Parathyroid adenoma (tissue), 2 donors: ENCODE measurements at regions not wholly inside any gene's neighbourhood (a gene's known extent, or its start where the extent isn't known, plus 50 kb on each side); places are given as distances from the start of the nearest gene placed in this dataset.

Experiments used
- H2AFZ ChIP-seq: fragments of 300-600 bp; sonication (generic); one replicate; pipeline ENCODE4 v1.7.0; 2017; ENCODE audit warnings: antibody characterized with exemption, mild to moderate bottlenecking
- H3K27ac ChIP-seq: fragments of 300-600 bp; sonication (generic); one replicate; pipeline ENCODE4 v1.7.0; 2017
- H3K27me3 ChIP-seq: fragments of 300-600 bp; sonication (generic); one replicate; pipeline ENCODE4 v1.7.0; 2017; ENCODE audit warnings: low read length; ENCODE audit not compliant: control insufficient read depth, insufficient read depth
- H3K36me3 ChIP-seq: fragments of 300-600 bp; sonication (generic); one replicate; pipeline ENCODE4 v1.7.0; 2017; ENCODE audit warnings: low read length; ENCODE audit not compliant: control insufficient read depth, insufficient read depth
- H3K4me1 ChIP-seq: fragments of 300-600 bp; sonication (generic); one replicate; pipeline ENCODE4 v1.7.0; 2017; ENCODE audit warnings: control low read depth
- H3K4me2 ChIP-seq: fragments of 300-600 bp; sonication (generic); one replicate; pipeline ENCODE4 v1.7.0; 2017; ENCODE audit warnings: low read length
- H3K4me3 ChIP-seq: fragments of 300-600 bp; sonication (generic); one replicate; pipeline ENCODE4 v1.7.0; 2017; ENCODE audit warnings: low read depth, low read length
- H3K79me2 ChIP-seq: fragments of 300-600 bp; sonication (generic); one replicate; pipeline ENCODE4 v1.7.0; 2017; ENCODE audit warnings: control low read depth
- H3K9ac ChIP-seq: fragments of 300-600 bp; sonication (generic); one replicate; pipeline ENCODE4 v1.7.0; 2017; ENCODE audit warnings: mild to moderate bottlenecking
- H3K9me3 ChIP-seq: fragments of 300-600 bp; sonication (generic); one replicate; pipeline ENCODE4 v1.7.0; 2017; ENCODE audit warnings: low read length; ENCODE audit not compliant: control insufficient read depth
- CTCF ChIP-seq: fragments of 300-600 bp; sonication (generic); IDR thresholded peaks from one replicate; pipeline ENCODE4 v1.7.0; 2017; ENCODE audit warnings: antibody characterized with exemption, mild to moderate bottlenecking
- donor health status: primary hyperparathyroidism.

GRCh38 chrX:44637282-44637681 is 94.6 kb upstream of the FUNDC1 start:
- H3K27me3 ChIP-seq: no peaks in the 10 kb centered on the region
- no peak for TF ChIP-seq CTCF
- H3K4me3 ChIP-seq: no peak overlapping the region
- H3K79me2 ChIP-seq: no peaks in the 10 kb centered on the region
- H3K27ac ChIP-seq: no peak overlapping the region
- H3K4me1 ChIP-seq: no peaks in the 10 kb centered on the region
- no peaks in the 10 kb centered on the region for H3K36me3 ChIP-seq
- no peak overlapping the region for H3K4me2 ChIP-seq
- no peaks in the 10 kb centered on the region for H3K9me3 ChIP-seq
- H3K9ac ChIP-seq: no peak overlapping the region
- no peak overlapping the region for H2AFZ ChIP-seq

DNA sequence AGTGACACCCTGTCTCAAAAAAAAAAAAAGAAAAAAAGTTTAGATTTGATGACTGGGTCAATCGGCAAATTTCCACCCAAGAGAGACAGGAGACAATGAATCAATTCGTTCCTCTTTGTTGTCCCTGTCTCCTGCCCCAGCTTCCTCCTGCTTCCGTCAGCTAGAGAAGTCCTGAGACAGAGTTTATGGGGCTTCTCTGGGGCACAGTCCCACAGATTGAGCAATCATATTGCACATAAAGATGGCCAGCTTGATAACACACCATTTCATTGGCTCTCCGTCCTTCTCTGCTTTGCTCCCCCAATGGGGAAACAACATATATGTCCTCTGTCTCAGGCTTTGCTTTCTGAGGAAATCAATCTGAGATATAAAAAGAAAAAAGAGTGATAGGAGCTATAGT is 78.4 kb upstream of the FUNDC1 start:
- no peak overlapping the region for H2AFZ ChIP-seq
- no peak overlapping the region for H3K27ac ChIP-seq
- H3K79me2 ChIP-seq: no peaks in the 10 kb centered on the region
- H3K27me3 ChIP-seq: no peaks in the 10 kb centered on the region
- TF ChIP-seq CTCF: no peak
- H3K4me3 ChIP-seq: no peak overlapping the region
- H3K9me3 ChIP-seq: no peaks in the 10 kb centered on the region
- H3K4me2 ChIP-seq: no peak overlapping the region
- H3K36me3 ChIP-seq: no peaks in the 10 kb centered on the region
- H3K4me1 ChIP-seq: no peaks in the 10 kb centered on the region
- no peak overlapping the region for H3K9ac ChIP-seq

DNA sequence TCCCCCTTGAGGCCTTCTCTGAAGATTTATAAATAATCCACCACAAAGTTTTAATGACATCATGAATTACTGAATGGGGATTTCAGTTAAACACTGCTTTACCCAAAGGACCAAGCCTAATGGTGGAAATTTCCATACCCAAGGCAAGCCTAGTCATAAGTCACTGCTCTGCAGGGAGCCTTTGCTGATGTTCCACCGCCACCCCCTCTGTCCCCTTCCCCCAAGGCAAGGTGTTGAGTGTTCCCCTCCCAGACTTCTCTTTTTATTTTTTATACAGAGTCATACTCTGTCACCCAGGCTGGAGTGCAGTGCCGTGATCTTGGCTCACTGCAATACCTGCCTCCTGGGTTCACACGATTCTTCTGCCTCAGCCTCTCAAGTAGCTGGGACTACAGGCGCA is 76.4 kb upstream of the FUNDC1 start:
- no peaks in the 10 kb centered on the region for H3K4me1 ChIP-seq
- H3K4me3 ChIP-seq: no peak overlapping the region
- H3K27ac ChIP-seq: no peak overlapping the region
- no peak for TF ChIP-seq CTCF
- no peaks in the 10 kb centered on the region for H3K79me2 ChIP-seq
- H3K4me2 ChIP-seq: no peak overlapping the region
- H3K36me3 ChIP-seq: no peaks in the 10 kb centered on the region
- H3K9me3 ChIP-seq: no peaks in the 10 kb centered on the region
- no peak overlapping the region for H2AFZ ChIP-seq
- no peak overlapping the region for H3K9ac ChIP-seq
- H3K27me3 ChIP-seq: no peaks in the 10 kb centered on the region

GRCh38 chrX:44596277-44596676 is 53.6 kb upstream of the FUNDC1 start:
- no peak overlapping the region for H2AFZ ChIP-seq
- H3K36me3 ChIP-seq: no peaks in the 10 kb centered on the region
- H3K27me3 ChIP-seq: no peaks in the 10 kb centered on the region
- H3K4me2 ChIP-seq: no peak overlapping the region
- H3K79me2 ChIP-seq: no peaks in the 10 kb centered on the region
- H3K4me3 ChIP-seq: no peak overlapping the region
- no peaks in the 10 kb centered on the region for H3K4me1 ChIP-seq
- no peak overlapping the region for H3K9ac ChIP-seq
- no peak for TF ChIP-seq CTCF
- H3K27ac ChIP-seq: no peak overlapping the region
- H3K9me3 ChIP-seq: no peaks in the 10 kb centered on the region
